Upper lobe of left lung (tissue), 6 donors: ENCODE measurements at regions not wholly inside any gene's neighbourhood (a gene's known extent, or its start where the extent isn't known, plus 50 kb on each side); places are given as distances from the start of the nearest gene placed in this dataset.
"Not testable (repeated sequence)": the region's sequence is repeated elsewhere in the genome, so short reads cannot be mapped to it uniquely, and the experiment has no call there.

Source experiments
- ATAC-seq, 2 donors: fragments of 200-7000 bp; cut with Tn5 transposase; one replicate each; pipeline ENCODE4 v1.9.1; 2022; ENCODE audit warnings: mild to moderate bottlenecking in 2 of 2, moderate library complexity in 2 of 2; ENCODE audit not compliant: low FRiP score in 2 of 2
- DNase-seq, 2 donors: peaks; one replicate each; pipeline ENCODE4 v3.0.0-alpha.2; 2019 to 2020
- H3K27ac ChIP-seq, 4 donors: fragments of 200-600 bp; sonication (generic); one replicate each; pipeline ENCODE4 v1.5.1; 2016 to 2019
- H3K27me3 ChIP-seq, 4 donors: fragments of 200-600 bp; sonication (generic); one replicate each; pipeline ENCODE4 v1.5.1; 2017 to 2019
- H3K36me3 ChIP-seq, 4 donors: fragments of 200-600 bp; sonication (generic); one replicate each; pipeline ENCODE4 v1.5.1; 2016 to 2019
- H3K4me1 ChIP-seq, 4 donors: fragments of 200-600 bp; sonication (generic); one replicate each; pipeline ENCODE4 v1.5.1; 2018 to 2019
- H3K4me3 ChIP-seq, 4 donors: fragments of 200-600 bp; sonication (generic); one replicate each; pipeline ENCODE4 v1.5.1; 2017 to 2019; ENCODE audit warnings: mild to moderate bottlenecking in 2 of 4, moderate library complexity in 1 of 4
- H3K9me3 ChIP-seq, 4 donors: fragments of 200-600 bp; sonication (generic); one replicate each; pipeline ENCODE4 v1.5.1; 2018 to 2019
- CTCF ChIP-seq, 6 experiments: fragments of 450-650 bp in 4 of 6; fragments of 200-600 bp in 2 of 6; sonication (generic) in 2 of 6; IDR thresholded peaks; one replicate each; pipeline ENCODE4 v1.5.1; 2016 to 2019; ENCODE audit warnings: antibody characterized with exemption in 6 of 6
- EP300 ChIP-seq, 4 donors: sonication (generic); formaldehyde crosslinking; IDR thresholded peaks; one replicate each; pipeline ENCODE4 v1.5.1; 2017; ENCODE audit warnings: antibody characterized with exemption in 4 of 4, control low read depth in 2 of 4
- POLR2A ChIP-seq, 4 donors: fragments of 450-650 bp; IDR thresholded peaks; one replicate each; pipeline ENCODE4 v1.5.1; 2016 to 2017; ENCODE audit warnings: antibody characterized with exemption in 4 of 4, mild to moderate bottlenecking in 2 of 4
- POLR2AphosphoS5 ChIP-seq, 2 donors: sonication (generic); formaldehyde crosslinking; IDR thresholded peaks; one replicate each; pipeline ENCODE4 v1.5.1; 2017; ENCODE audit warnings: antibody characterized with exemption in 2 of 2
- WGBS, 2 donors: methylation state at CpG; one replicate each; pipeline ENCODE4 v1.1.5; 2017 to 2018; 5-methylcytosine and 5-hydroxymethylcytosine counted together
- donor health status: DM: no; HTN: no; CAD: no; lungs with moderate emphysema.
- donor health status: DM: no; HTN: yes; CAD: no; lungs with severe emphysema.

- ATAC-seq (no peak), DNase-seq (no peak)
- WGBS, 2 donors = 74 to 89% methylated on average over 3 of the region's 3 CpGs
- TF ChIP-seq POLR2A (IDR thresholded peaks at IDR 0.05) (no peak), EP300 (IDR thresholded peaks at IDR 0.05) (no peak), POLR2AphosphoS5 (IDR thresholded peaks at IDR 0.05) (no peak), CTCF (IDR thresholded peaks at IDR 0.05) (no peak)
- H3K36me3 ChIP-seq = no peaks in the 10 kb centered on the region
- no peak overlapping the region for H3K4me3 ChIP-seq
- H3K9me3 ChIP-seq = peaks cover 13 to 23% (median 16%) of the 10 kb centered on the region in 4 donors
- no peaks in the 10 kb centered on the region for H3K4me1 ChIP-seq
- H3K27ac ChIP-seq = no peak overlapping the region
- no peaks in the 10 kb centered on the region for H3K27me3 ChIP-seq
These were observed 332.2 kb upstream of the TANK start for GRCh38 chr2:160828076-160828475.

GRCh38 chr2:160832381-160832780 lies 327.8 kb upstream of the TANK start:
- not testable (repeated sequence) for H3K27ac ChIP-seq, H3K4me1 ChIP-seq, H3K27me3 ChIP-seq, ATAC-seq, DNase-seq, H3K4me3 ChIP-seq, H3K9me3 ChIP-seq, H3K36me3 ChIP-seq
- 93 to 99% methylated on average over 5 of the region's 5 CpGs for WGBS, 2 donors

- H3K27ac ChIP-seq = no peak overlapping the region
- no peaks in the 10 kb centered on the region for H3K9me3 ChIP-seq
- no peak for TF ChIP-seq EP300 (IDR thresholded peaks at IDR 0.05)
- TF ChIP-seq CTCF (IDR thresholded peaks at IDR 0.05) = no peak
- no peak for TF ChIP-seq POLR2A (IDR thresholded peaks at IDR 0.05)
- no peak for TF ChIP-seq POLR2AphosphoS5 (IDR thresholded peaks at IDR 0.05)
- WGBS, 2 donors = 46 to 69% methylated on average over 2 of the region's 2 CpGs
- H3K27me3 ChIP-seq = no peaks in the 10 kb centered on the region
- H3K36me3 ChIP-seq = no peaks in the 10 kb centered on the region
- H3K4me3 ChIP-seq = no peak overlapping the region
- ATAC-seq (no peak), DNase-seq (no peak)
- no peaks in the 10 kb centered on the region for H3K4me1 ChIP-seq
These were observed 325.1 kb upstream of the TANK start for GRCh38 chr2:160835166-160835565.

- Histone ChIP-seq H3K9me3 (no peaks in the 10 kb centered on the region), H3K27me3 (no peaks in the 10 kb centered on the region), H3K27ac (no peak overlapping the region), H3K36me3 (no peaks in the 10 kb centered on the region), H3K4me3 (no peak overlapping the region), H3K4me1 (no peaks in the 10 kb centered on the region)
- 17 to 30% methylated on average over 1 of the region's 1 CpG for WGBS, 2 donors
- TF ChIP-seq POLR2AphosphoS5 (IDR thresholded peaks at IDR 0.05) (no peak), POLR2A (IDR thresholded peaks at IDR 0.05) (no peak), CTCF (IDR thresholded peaks at IDR 0.05) (no peak), EP300 (IDR thresholded peaks at IDR 0.05) (no peak)
- ATAC-seq = peak in 1 of 2 donors; percentile 60
- DNase-seq = no peak
These were observed 323.5 kb upstream of the TANK start for GRCh38 chr2:160836755-160837154.

GRCh38 chr2:160837416-160837815 lies 322.8 kb upstream of the TANK start:
- TF ChIP-seq EP300 (IDR thresholded peaks at IDR 0.05) (no peak), POLR2AphosphoS5 (IDR thresholded peaks at IDR 0.05) (no peak), CTCF (IDR thresholded peaks at IDR 0.05) (no peak), POLR2A (IDR thresholded peaks at IDR 0.05) (no peak)
- H3K36me3 ChIP-seq = no peaks in the 10 kb centered on the region
- H3K9me3 ChIP-seq = no peaks in the 10 kb centered on the region
- no peak overlapping the region for H3K27ac ChIP-seq
- no peaks in the 10 kb centered on the region for H3K27me3 ChIP-seq
- no peak overlapping the region for H3K4me3 ChIP-seq
- DNase-seq = no peak
- H3K4me1 ChIP-seq = no peaks in the 10 kb centered on the region
- ATAC-seq = no peak
